ENCODE measurements at regions not wholly inside any gene's neighbourhood (a gene's known extent, or its start where the extent isn't known, plus 50 kb on each side); places are given as distances from the start of the nearest gene placed in this dataset.

DNA sequence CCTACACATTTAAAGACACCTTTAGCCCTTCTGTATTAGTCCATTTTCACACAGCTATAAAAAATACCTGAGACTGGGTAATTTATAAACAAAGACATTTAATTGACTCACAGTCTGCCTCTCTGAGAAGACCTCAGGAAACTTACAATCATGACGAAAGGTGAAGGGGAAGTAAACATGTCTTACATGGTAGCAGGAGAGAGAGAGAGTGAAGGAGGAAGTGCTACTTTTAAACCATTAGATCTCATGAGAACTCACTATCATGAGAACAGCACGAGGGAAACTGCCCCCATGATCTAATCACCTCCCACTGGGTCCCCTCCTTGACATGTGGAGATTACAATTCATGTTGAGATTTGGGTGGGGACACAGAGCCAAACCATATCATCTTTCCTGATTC, 946.6 kb downstream of the SLC4A3 start:
- no peaks in the 10 kb centered on the region for H3K4me1 ChIP-seq (ENCODE audit: insufficient read depth, low read length)
- intact Hi-C loops (cut with micrococcal nuclease; ENCODE audit: unreplicated experiment) (no loop called here), in situ Hi-C loops (cut with HindIII; ENCODE audit: extremely low pct_ligation_motif_present, low pct_unique_long_range_greater_than_20kb) (no loop called here)
- CTCF ChIA-PET (ENCODE audit: low intra/inter-chr PET ratio, low total read pairs): no interaction called here
- peaks cover 43% of the 10 kb centered on the region for H3K9me3 ChIP-seq (ENCODE audit: low read length)
- H3K4me2 ChIP-seq (ENCODE audit: low read depth, low read length): no peak overlapping the region
- no peaks in the 10 kb centered on the region for H3K36me3 ChIP-seq (replicated peaks in 1 of 2; ENCODE audit: control insufficient read depth in 1 of 2, insufficient read depth in 2 of 2, low read length in 2 of 2)
- no peaks in the 10 kb centered on the region for H3K79me2 ChIP-seq (ENCODE audit: insufficient read depth, low read length)
- BruUV-seq (replicated peaks): no TSS peak
- H3K4me3 ChIP-seq (replicated peaks in 1 of 3; ENCODE audit: insufficient read depth in 1 of 3, low read depth in 2 of 3, low read length in 3 of 3): no peak overlapping the region
- H3K27me3 ChIP-seq (ENCODE audit: control insufficient read depth in 1 of 2, insufficient read depth in 2 of 2, low read length in 2 of 2): no peaks in the 10 kb centered on the region
- no peak overlapping the region for H2AFZ ChIP-seq (ENCODE audit: low read length)
- no peak for FAIRE-seq
- no peaks in the 10 kb centered on the region for H4K20me1 ChIP-seq (ENCODE audit: insufficient read depth, low read length)
- no peak for DNase-seq (ENCODE audit: low spot score)
- H3K9ac ChIP-seq (ENCODE audit: insufficient read depth, low read depth, low read length): no peak overlapping the region
- POLR2A ChIA-PET: no interaction called here
- no peak for ATAC-seq
- H3K27ac ChIP-seq (ENCODE audit: extremely low read length, insufficient read depth, low read length): no peak overlapping the region
- WGBS (ENCODE audit: low lambda C conversion rate): 9% methylated on average over 2 of the region's 2 CpGs
- TF ChIP-seq POLR2A (IDR thresholded peaks at IDR 0.05; ENCODE audit: insufficient read depth in 1 of 2, low read depth in 2 of 2, low read length in 2 of 2) (no peak), SNAPC5 (CRISPR knock-in tag; IDR thresholded peaks at IDR 0.05; ENCODE audit: borderline replicate concordance) (no peak), KIAA2018 (CRISPR knock-in tag; IDR thresholded peaks at IDR 0.05; ENCODE audit: borderline replicate concordance) (no peak), RCOR2 (CRISPR knock-in tag; IDR thresholded peaks at IDR 0.05) (no peak), BCL6 (CRISPR knock-in tag; IDR thresholded peaks at IDR 0.05) (no peak), ZNF251 (CRISPR knock-in tag; IDR thresholded peaks at IDR 0.05) (no peak), ZSCAN9 (CRISPR knock-in tag; IDR thresholded peaks at IDR 0.05; ENCODE audit: borderline replicate concordance) (no peak), STAG1 (CRISPR knock-in tag; IDR thresholded peaks at IDR 0.05) (no peak), ZNF777 (CRISPR knock-in tag; IDR thresholded peaks at IDR 0.05) (no peak), ZNF317 (CRISPR knock-in tag; IDR thresholded peaks at IDR 0.05) (no peak), HOXA5 (CRISPR knock-in tag; IDR thresholded peaks at IDR 0.05) (no peak), GLI4 (CRISPR knock-in tag; IDR thresholded peaks at IDR 0.05; ENCODE audit: borderline replicate concordance) (no peak), ZNF598 (CRISPR knock-in tag; IDR thresholded peaks at IDR 0.05; ENCODE audit: borderline replicate concordance) (no peak), ZNF17 (CRISPR knock-in tag; IDR thresholded peaks at IDR 0.05) (no peak)
- TF ChIP-seq, protein P1, sequence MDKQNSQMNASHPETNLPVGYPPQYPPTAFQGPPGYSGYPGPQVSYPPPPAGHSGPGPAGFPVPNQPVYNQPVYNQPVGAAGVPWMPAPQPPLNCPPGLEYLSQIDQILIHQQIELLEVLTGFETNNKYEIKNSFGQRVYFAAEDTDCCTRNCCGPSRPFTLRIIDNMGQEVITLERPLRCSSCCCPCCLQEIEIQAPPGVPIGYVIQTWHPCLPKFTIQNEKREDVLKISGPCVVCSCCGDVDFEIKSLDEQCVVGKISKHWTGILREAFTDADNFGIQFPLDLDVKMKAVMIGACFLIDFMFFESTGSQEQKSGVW (CRISPR knock-in tag; IDR thresholded peaks at IDR 0.05; ENCODE audit: borderline replicate concordance): no peak
- TF ChIP-seq, protein P2, sequence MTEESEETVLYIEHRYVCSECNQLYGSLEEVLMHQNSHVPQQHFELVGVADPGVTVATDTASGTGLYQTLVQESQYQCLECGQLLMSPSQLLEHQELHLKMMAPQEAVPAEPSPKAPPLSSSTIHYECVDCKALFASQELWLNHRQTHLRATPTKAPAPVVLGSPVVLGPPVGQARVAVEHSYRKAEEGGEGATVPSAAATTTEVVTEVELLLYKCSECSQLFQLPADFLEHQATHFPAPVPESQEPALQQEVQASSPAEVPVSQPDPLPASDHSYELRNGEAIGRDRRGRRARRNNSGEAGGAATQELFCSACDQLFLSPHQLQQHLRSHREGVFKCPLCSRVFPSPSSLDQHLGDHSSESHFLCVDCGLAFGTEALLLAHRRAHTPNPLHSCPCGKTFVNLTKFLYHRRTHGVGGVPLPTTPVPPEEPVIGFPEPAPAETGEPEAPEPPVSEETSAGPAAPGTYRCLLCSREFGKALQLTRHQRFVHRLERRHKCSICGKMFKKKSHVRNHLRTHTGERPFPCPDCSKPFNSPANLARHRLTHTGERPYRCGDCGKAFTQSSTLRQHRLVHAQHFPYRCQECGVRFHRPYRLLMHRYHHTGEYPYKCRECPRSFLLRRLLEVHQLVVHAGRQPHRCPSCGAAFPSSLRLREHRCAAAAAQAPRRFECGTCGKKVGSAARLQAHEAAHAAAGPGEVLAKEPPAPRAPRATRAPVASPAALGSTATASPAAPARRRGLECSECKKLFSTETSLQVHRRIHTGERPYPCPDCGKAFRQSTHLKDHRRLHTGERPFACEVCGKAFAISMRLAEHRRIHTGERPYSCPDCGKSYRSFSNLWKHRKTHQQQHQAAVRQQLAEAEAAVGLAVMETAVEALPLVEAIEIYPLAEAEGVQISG (CRISPR knock-in tag; IDR thresholded peaks at IDR 0.05): no peak
